ENCODE measurements at regions not wholly inside any gene's neighbourhood (a gene's known extent, or its start where the extent isn't known, plus 50 kb on each side); places are given as distances from the start of the nearest gene placed in this dataset.

DNA sequence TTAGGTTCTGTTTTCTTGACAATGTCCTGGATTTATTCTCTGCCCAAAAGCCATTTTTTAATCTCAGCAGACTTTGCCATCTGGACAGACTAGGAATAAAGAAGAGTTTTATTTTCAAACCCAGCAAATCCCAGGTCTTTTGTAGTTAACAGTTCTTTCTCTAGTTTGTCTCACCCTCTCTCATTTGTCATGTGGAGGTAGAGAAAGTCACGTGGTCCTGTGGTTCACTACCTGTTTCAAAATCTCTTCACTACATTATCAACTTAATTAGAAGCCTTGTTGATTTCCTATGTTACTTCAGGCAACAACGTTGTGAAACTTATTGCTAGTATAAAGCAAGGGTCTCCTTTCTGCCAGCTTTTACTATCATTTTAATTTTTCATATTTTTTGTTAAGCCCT lies 1222.6 kb downstream of the EFNB2 start:
- no peaks in the 10 kb centered on the region for H3K4me1 ChIP-seq (ENCODE audit: control insufficient read depth, insufficient read depth, low read length)
- H3K4me3 ChIP-seq (ENCODE audit: low read depth, low read length): no peak overlapping the region
- H3K9me3 ChIP-seq (ENCODE audit: control insufficient read depth, insufficient read depth, low read depth, low read length): no peaks in the 10 kb centered on the region
- CTCF ChIA-PET: no interaction called here
- no peak overlapping the region for H3K27ac ChIP-seq (ENCODE audit: extremely low read depth, low read depth, low read length)
- no peaks in the 10 kb centered on the region for H3K36me3 ChIP-seq (ENCODE audit: control insufficient read depth in 2 of 2, insufficient read depth in 1 of 2, low read length in 2 of 2)
- POLR2A ChIA-PET: no interaction called here
- no peak for TF ChIP-seq ZNF169 (tag by site-specific recombination; IDR thresholded peaks at IDR 0.05)
- TF ChIP-seq BCL11B (tag by site-specific recombination; IDR thresholded peaks at IDR 0.05; ENCODE audit: low read depth): no peak
- TF ChIP-seq ZNF768 (tag by site-specific recombination; IDR thresholded peaks at IDR 0.05): no peak
- TF ChIP-seq, protein P1, sequence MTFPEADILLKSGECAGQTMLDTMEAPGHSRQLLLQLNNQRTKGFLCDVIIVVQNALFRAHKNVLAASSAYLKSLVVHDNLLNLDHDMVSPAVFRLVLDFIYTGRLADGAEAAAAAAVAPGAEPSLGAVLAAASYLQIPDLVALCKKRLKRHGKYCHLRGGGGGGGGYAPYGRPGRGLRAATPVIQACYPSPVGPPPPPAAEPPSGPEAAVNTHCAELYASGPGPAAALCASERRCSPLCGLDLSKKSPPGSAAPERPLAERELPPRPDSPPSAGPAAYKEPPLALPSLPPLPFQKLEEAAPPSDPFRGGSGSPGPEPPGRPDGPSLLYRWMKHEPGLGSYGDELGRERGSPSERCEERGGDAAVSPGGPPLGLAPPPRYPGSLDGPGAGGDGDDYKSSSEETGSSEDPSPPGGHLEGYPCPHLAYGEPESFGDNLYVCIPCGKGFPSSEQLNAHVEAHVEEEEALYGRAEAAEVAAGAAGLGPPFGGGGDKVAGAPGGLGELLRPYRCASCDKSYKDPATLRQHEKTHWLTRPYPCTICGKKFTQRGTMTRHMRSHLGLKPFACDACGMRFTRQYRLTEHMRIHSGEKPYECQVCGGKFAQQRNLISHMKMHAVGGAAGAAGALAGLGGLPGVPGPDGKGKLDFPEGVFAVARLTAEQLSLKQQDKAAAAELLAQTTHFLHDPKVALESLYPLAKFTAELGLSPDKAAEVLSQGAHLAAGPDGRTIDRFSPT (tag by site-specific recombination; IDR thresholded peaks at IDR 0.05): no peak
- TF ChIP-seq OVOL3 (tag by site-specific recombination; IDR thresholded peaks at IDR 0.05): no peak
- TF ChIP-seq ZNF248 (tag by site-specific recombination; IDR thresholded peaks at IDR 0.05): no peak
- TF ChIP-seq, protein P2, sequence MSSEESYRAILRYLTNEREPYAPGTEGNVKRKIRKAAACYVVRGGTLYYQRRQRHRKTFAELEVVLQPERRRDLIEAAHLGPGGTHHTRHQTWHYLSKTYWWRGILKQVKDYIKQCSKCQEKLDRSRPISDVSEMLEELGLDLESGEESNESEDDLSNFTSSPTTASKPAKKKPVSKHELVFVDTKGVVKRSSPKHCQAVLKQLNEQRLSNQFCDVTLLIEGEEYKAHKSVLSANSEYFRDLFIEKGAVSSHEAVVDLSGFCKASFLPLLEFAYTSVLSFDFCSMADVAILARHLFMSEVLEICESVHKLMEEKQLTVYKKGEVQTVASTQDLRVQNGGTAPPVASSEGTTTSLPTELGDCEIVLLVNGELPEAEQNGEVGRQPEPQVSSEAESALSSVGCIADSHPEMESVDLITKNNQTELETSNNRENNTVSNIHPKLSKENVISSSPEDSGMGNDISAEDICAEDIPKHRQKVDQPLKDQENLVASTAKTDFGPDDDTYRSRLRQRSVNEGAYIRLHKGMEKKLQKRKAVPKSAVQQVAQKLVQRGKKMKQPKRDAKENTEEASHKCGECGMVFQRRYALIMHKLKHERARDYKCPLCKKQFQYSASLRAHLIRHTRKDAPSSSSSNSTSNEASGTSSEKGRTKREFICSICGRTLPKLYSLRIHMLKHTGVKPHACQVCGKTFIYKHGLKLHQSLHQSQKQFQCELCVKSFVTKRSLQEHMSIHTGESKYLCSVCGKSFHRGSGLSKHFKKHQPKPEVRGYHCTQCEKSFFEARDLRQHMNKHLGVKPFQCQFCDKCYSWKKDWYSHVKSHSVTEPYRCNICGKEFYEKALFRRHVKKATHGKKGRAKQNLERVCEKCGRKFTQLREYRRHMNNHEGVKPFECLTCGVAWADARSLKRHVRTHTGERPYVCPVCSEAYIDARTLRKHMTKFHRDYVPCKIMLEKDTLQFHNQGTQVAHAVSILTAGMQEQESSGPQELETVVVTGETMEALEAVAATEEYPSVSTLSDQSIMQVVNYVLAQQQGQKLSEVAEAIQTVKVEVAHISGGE (tag by site-specific recombination; conservative IDR thresholded peaks at IDR 0.05; ENCODE audit: low read depth): no peak
- no peak for TF ChIP-seq ZNF792 (tag by site-specific recombination; IDR thresholded peaks at IDR 0.05)
- no peak for TF ChIP-seq ZNF654 (tag by site-specific recombination; IDR thresholded peaks at IDR 0.05; ENCODE audit: low read depth)
- no peak for TF ChIP-seq ZNF202 (tag by site-specific recombination; IDR thresholded peaks at IDR 0.05; ENCODE audit: borderline replicate concordance)
- TF ChIP-seq, protein P3, sequence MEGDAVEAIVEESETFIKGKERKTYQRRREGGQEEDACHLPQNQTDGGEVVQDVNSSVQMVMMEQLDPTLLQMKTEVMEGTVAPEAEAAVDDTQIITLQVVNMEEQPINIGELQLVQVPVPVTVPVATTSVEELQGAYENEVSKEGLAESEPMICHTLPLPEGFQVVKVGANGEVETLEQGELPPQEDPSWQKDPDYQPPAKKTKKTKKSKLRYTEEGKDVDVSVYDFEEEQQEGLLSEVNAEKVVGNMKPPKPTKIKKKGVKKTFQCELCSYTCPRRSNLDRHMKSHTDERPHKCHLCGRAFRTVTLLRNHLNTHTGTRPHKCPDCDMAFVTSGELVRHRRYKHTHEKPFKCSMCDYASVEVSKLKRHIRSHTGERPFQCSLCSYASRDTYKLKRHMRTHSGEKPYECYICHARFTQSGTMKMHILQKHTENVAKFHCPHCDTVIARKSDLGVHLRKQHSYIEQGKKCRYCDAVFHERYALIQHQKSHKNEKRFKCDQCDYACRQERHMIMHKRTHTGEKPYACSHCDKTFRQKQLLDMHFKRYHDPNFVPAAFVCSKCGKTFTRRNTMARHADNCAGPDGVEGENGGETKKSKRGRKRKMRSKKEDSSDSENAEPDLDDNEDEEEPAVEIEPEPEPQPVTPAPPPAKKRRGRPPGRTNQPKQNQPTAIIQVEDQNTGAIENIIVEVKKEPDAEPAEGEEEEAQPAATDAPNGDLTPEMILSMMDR (tag by site-specific recombination; IDR thresholded peaks at IDR 0.05): no peak
- TF ChIP-seq TRIM28 (IDR thresholded peaks at IDR 0.05; ENCODE audit: borderline replicate concordance, low read length): no peak
- TF ChIP-seq GLIS1 (tag by site-specific recombination; IDR thresholded peaks at IDR 0.05): no peak
- TF ChIP-seq, protein P4, sequence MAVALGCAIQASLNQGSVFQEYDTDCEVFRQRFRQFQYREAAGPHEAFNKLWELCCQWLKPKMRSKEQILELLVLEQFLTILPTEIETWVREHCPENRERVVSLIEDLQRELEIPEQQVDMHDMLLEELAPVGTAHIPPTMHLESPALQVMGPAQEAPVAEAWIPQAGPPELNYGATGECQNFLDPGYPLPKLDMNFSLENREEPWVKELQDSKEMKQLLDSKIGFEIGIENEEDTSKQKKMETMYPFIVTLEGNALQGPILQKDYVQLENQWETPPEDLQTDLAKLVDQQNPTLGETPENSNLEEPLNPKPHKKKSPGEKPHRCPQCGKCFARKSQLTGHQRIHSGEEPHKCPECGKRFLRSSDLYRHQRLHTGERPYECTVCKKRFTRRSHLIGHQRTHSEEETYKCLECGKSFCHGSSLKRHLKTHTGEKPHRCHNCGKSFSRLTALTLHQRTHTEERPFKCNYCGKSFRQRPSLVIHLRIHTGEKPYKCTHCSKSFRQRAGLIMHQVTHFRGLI (tag by site-specific recombination; IDR thresholded peaks at IDR 0.05): no peak
- no peak for TF ChIP-seq ZNF223 (tag by site-specific recombination; IDR thresholded peaks at IDR 0.05)
- no peak for TF ChIP-seq ZNF366 (tag by site-specific recombination; conservative IDR thresholded peaks at IDR 0.05)
- no peak for TF ChIP-seq ZNF354C (tag by site-specific recombination; IDR thresholded peaks at IDR 0.05; ENCODE audit: borderline replicate concordance, low read depth)
- no peak for TF ChIP-seq ZNF785 (tag by site-specific recombination; IDR thresholded peaks at IDR 0.05)
- TF ChIP-seq, protein P5, sequence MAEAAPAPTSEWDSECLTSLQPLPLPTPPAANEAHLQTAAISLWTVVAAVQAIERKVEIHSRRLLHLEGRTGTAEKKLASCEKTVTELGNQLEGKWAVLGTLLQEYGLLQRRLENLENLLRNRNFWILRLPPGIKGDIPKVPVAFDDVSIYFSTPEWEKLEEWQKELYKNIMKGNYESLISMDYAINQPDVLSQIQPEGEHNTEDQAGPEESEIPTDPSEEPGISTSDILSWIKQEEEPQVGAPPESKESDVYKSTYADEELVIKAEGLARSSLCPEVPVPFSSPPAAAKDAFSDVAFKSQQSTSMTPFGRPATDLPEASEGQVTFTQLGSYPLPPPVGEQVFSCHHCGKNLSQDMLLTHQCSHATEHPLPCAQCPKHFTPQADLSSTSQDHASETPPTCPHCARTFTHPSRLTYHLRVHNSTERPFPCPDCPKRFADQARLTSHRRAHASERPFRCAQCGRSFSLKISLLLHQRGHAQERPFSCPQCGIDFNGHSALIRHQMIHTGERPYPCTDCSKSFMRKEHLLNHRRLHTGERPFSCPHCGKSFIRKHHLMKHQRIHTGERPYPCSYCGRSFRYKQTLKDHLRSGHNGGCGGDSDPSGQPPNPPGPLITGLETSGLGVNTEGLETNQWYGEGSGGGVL (tag by site-specific recombination; IDR thresholded peaks at IDR 0.05): no peak
- no peak for TF ChIP-seq SETDB1 (IDR thresholded peaks at IDR 0.05; ENCODE audit: insufficient read length, low read length)
